ENCODE measurements at regions not wholly inside any gene's neighbourhood (a gene's known extent, or its start where the extent isn't known, plus 50 kb on each side); places are given as distances from the start of the nearest gene placed in this dataset.

DNA sequence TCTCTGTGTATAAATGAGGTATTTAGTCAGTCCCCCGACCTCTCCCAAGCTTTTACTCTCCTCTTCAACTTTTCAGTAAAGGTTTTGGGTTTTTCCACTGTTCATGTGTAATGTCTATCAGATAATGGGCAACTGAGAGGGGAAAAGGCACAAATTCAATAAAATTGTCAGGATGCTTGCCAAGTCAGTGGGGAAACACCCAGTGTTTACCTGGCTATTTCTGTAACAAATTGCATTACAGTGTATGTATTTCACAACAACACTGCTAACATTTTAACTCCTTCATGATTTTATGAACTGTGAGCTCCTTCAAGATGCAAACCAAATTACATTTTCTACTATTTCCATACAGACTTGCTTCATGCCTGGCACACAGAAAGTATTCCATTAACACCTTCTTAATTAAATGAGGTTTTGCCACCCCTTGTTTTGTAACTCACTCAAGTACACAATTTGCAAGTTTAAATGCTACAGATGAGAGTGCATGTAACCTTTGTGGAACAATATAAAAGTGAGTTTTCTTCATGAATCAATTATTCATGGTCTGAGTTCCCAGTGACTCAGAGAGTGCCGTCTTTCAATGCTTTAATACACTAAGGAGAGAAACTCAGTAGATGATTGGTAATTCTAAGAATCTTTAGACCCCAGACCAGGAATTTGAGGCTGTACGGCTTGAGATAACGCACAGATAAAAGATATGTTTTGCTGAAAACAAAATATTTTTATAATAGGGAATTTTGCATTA lies 149.8 kb upstream of the TLL1 start:
- DNase-seq: no peak

GRCh38 chr4:165724786-165725185 lies 148.3 kb upstream of the TLL1 start:
- no peak for DNase-seq

DNA sequence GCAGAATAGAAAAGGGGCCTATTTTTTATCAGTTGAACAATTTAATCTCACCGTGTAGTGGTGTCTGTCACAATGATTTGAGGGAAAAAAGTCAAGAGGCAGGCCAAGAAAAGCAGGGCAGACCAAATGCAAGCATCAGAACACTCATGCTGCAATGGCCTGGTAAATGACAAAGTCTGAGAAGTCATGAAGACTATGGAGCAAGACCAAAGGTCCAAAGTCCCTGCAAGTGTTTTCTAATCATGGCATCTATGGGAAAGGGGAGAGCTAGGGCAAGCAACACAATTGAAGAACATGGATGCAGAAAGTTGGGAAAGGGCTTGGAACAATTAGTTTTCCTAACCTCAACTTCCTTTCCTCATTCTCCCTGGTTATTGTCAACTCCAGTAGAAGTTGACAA lies 147.7 kb upstream of the TLL1 start:
- no peak for DNase-seq

GRCh38 chr4:165726831-165727230 lies 146.2 kb upstream of the TLL1 start:
- DNase-seq: no peak

GRCh38 chr4:165737309-165737972 lies 135.6 kb upstream of the TLL1 start:
- no peak for DNase-seq

DNA sequence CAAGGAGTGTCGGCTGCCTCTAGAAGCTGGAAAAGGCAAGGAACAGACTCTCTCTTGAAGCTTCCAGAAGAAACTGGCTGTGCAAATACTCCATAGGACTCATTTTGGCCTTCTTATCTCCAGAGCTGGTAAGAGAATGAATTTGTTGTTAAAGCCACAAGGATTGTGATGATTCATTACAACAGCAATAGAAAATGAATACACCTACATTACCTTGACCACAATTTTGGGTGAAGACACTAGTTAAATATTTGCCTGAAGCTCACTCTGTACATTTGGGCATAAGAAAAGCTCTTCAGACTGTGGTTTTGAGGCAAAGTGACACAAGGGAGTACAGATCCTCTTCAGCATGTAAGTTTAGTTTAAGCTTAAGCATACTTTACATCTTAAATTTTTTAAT lies 134.5 kb upstream of the TLL1 start:
- no peak for DNase-seq

DNA sequence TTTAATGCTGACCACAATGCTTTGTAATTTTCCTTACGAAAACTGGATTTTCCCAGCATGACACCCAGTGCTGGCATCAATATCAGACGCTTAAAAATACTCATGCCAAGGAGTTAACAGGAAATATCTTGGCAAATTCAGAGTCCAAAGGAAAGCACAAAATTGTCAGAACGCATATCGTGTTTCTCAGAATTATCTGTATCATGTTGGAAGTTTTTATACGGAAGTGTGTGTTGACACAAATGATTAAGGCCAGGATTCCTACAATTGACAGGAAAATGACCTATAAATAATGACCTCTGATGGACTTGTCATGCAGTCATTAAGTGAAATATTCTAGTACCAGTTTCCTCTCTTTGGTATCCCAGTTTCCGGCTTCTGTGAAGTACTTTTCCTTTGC lies 132.1 kb upstream of the TLL1 start:
- no peak for DNase-seq

GRCh38 chr4:165743422-165743821 lies 129.6 kb upstream of the TLL1 start:
- DNase-seq: no peak

- DNase-seq: no peak
Observed at GRCh38 chr4:165744370-165744769, 128.7 kb upstream of the TLL1 start.

GRCh38 chr4:165748321-165748720 lies 124.7 kb upstream of the TLL1 start:
- DNase-seq: no peak

DNA sequence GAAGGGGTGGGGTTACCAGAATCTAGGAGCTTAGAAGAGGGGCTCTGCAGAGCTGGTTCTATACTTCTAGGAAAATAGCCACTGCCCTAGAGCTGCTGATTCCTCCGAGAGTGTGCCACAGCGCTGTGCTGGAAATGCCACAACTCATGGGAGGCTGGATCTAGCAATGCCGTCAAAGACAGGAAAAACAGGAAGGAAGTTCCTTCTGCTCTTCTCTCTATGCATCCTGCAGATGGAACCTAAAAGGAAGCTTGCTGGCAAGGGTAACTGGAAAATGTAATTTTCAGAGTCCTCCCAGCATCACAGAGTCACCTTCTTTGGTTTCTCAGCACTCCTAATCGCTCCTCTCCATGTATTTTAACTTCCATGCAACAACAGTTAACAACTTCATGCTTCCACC lies 121.2 kb upstream of the TLL1 start:
- no peak for DNase-seq

DNA sequence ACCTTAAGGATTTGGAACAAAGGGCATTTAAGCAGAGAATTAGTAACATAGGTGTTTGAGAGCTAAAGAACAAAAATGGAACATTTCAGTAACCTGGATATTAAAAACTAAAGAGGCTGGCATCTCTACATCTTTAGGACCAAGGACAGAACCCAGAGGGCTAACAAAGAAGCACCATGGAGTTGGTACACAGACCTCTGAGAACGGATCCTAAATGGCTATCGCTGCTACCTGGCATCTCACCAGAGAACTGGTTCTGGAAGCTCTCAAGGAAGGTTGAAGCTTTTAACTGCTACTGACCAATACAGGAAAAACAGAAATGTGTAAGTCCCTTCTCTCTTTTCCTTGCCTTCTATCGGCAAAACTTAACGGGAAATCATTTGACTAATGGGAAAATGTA lies 118.4 kb upstream of the TLL1 start:
- DNase-seq: no peak

DNA sequence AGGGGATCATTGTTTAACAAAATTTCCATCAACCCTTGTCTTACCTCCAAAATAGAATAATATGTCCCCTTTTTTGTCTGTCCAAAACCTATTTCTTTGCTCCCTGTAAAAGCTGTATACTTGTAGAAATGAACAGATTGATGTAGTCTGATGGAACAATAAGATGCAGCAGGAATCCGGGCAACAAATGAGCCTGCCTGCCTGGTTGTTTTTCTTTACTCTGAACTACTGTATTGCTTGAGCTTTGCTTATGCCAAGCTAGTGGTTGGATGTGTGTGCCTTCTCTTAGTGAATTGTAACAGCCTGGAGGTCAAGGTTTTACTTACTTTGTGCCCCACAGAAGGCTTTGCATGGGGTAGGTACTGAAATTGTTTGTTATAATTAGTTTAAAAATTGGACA lies 116.2 kb upstream of the TLL1 start:
- DNase-seq: no peak

DNA sequence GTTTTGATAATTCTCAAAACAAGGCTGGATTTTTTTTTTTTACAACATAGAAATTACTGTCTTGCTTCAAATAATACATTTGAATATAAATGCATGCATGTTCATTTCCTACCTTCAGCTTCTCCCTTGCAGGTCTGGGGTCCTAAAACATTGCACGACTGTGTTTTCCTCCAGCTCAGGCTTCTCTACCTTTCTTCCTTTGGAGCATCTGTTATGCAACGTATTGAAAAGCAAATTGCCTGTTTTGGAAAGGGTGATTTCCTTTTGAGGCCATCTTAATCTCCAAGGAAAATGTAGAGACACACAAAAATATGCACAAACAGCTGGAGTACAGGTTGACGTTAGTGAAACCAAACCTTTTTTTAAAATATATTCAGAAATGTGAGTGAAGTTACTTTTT lies 115.6 kb upstream of the TLL1 start:
- no peak for DNase-seq

GRCh38 chr4:165758086-165758485 lies 115.0 kb upstream of the TLL1 start:
- peak; percentile 12 for DNase-seq

DNA sequence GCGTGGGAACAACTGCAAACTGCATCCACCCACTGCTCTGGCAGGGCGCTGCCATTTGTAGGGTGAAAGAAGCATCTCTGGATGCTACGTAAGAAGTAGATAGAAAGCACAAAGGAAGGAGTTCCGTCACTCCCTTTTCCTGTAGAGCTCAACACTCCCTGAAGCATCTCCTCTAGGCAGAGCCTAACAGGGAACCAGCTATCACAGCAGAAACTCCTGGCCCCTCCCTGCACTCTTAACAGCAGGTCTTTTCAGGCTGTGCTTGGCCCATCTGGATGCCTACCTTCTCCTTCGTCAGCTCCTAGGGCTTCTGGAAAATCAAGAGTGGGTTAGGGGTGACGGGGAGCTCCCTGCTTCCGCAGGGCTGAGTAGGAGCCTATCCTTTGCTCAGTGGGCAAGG lies 112.9 kb upstream of the TLL1 start:
- no peak for DNase-seq

DNA sequence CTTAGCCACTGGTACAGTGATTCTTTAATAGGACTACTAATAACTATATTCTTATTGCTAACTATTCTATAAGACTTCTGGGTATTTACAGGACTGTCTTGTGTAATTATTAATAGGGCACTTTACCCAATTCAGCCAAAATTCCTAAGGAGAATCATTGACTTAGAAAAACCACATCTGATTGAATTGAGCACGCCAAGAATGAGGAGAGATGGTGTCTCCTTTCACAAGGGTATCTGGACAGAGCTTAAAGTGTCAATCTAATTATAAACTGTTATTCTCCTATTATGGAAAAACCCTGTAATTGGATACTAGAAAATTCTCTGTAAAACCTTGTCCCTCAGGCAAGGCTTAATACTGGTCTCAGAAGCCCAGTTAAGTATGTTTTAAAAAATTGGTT lies 111.1 kb upstream of the TLL1 start:
- DNase-seq: no peak

DNA sequence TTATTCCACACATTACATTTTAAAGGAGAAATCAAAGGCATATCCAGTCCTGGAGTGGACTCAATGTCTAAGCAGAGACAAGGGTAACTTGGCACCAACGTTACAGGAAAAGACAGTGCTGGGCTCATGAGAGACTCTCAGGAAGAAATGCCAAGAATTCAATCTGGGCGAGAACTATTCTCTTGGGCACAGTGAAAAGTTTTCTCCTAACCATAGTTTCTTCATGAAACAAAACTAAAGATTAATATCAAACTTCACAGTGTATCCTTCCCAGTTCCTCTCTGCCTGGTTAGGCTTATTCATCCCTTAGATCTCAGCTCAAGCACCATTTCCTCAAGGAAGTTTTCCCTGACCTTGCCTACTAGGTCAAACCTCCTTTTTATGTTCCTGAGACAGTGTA lies 109.4 kb upstream of the TLL1 start:
- DNase-seq: no peak

DNA sequence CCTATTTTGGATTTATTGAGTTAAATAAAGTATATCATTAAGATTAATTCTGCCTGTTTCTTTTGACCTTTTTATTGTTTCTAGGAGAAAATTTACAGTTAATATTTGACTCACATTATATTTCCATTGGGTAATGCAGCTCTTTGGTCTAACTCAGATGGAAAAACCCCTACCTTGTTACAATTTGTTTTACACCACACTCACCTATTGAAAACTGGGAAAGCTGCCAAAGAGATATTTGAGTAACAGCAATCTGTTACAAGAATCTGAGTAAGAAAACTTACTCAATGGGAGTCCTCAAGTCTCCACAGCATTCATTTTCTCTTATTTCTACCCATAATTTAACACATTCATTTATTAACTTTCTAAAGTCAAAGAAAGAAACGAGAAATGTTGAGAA lies 108.0 kb upstream of the TLL1 start:
- DNase-seq: no peak

DNA sequence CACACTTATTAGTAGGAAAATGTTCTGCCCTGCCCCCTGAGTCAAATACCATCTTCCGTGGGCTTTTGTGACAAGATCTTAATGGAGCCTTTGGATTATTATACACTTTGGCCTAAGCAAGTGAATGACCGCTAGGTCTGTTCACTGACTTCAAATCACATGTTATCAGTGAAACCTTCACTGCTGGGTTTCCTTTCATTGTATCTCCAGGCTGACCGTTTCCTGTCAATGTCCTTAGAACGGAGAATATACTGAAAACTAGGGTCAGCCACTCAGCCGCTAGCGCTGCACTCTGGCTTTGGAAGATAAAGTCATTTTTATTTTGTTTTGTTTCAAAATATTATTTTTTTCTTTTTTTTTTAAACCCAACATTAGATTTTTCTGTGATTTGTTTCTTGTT lies 107.0 kb upstream of the TLL1 start:
- DNase-seq: no peak

GRCh38 chr4:165766976-165767375 lies 106.1 kb upstream of the TLL1 start:
- no peak for DNase-seq

DNA sequence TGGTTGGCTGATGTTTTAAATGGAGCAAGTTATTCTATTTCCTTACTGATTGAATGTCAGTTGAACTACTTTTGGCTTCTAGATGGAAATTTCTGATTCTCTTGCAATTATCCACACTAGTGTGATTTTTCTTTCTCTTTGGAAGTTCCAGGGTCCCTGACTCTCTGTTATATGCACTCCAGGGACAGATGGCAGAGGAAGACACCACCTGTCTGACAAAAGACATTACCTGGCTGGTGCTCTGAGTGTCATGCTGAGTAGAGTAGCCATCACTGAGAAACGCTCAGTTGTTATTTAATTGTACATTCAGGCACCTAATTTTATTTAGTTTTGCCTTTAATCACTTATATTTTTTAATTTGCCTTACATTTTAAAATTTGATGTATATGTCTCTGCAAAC lies 105.4 kb upstream of the TLL1 start:
- no peak for DNase-seq

GRCh38 chr4:165768281-165768680 lies 104.8 kb upstream of the TLL1 start:
- no peak for DNase-seq

DNA sequence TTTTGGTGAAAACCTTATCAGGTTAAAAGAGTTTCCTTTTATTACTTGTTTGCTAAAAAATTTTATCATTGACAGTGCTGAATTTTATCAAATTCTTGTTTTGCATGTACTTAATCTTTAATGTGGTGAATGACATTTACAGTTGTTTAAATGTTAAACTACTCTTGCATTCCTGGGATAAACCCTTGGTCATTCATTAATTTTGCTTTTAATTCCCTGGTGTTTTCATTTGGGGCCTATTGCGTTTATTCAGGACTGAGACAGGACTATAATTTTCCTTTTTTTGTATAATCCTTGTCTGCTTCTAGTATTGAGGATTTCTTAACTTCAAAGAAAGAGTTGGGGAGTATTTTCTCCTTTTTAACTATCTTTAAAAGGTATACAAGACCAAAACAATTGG lies 98.7 kb upstream of the TLL1 start:
- no peak for DNase-seq
